ENCODE measurements at regions not wholly inside any gene's neighbourhood (a gene's known extent, or its start where the extent isn't known, plus 50 kb on each side); places are given as distances from the start of the nearest gene placed in this dataset.

- ChIA-PET CTCF (ENCODE audit: partially characterized antibody) (no interaction called here), POLR2A (ENCODE audit: partially characterized antibody) (no interaction called here)
- no peaks in the 10 kb centered on the region for H3K9me3 ChIP-seq (ENCODE audit: control insufficient read depth in 1 of 2, low read length in 2 of 2)
- no peak overlapping the region for H3K4me3 Mint-ChIP-seq
- no peaks in the 10 kb centered on the region for H3K9me3 Mint-ChIP-seq
- no peak overlapping the region for H3K4me3 ChIP-seq (ENCODE audit: low read length in 2 of 2)
- no peaks in the 10 kb centered on the region for H3K36me3 ChIP-seq (ENCODE audit: insufficient read depth, low read length)
- no peaks in the 10 kb centered on the region for H3K4me1 ChIP-seq (ENCODE audit: insufficient read depth, low read length)
- no peaks in the 10 kb centered on the region for H3K27me3 ChIP-seq (ENCODE audit: insufficient read depth, low read length)
- H3K4me1 Mint-ChIP-seq, result no peaks in the 10 kb centered on the region
- H3K36me3 Mint-ChIP-seq, result no peaks in the 10 kb centered on the region
- no peak for DNase-seq
- no peak overlapping the region for H3K27ac Mint-ChIP-seq
- no peak overlapping the region for H3K27ac ChIP-seq (ENCODE audit: low read depth, low read length)
- peaks cover under 1 to 1% of the 10 kb centered on the region in 2 donors for H3K27me3 Mint-ChIP-seq
- intact Hi-C loops (cut with micrococcal nuclease), result no loop called here
These were observed 247.4 kb upstream of the CHRNA7 start for GRCh38 chr15:31782951-31783350.

DNA sequence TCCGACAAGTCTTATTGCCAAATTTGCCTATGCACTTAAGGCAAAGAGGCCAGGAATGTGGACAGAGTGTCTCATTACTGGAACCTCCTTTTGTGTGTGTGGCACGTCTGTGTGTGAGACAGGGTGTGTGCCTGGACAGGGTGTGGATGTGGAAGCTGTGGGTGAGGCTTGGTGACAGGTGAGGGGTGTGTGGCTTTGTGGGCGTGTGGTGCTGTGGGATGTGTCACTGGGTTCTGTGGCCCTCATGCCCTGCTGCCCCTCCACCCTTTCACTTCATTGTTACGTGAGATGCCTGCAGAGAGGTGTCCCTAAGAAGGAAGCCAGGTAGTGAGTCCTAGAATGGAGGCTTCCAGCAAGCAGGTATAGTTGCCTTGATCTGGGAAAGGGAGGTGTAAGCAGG lies 244.0 kb upstream of the CHRNA7 start:
- no peaks in the 10 kb centered on the region for H3K27me3 ChIP-seq (ENCODE audit: insufficient read depth, low read length)
- Mint-ChIP-seq H3K36me3 (no peaks in the 10 kb centered on the region), H3K27me3 (no peaks in the 10 kb centered on the region), H3K4me3 (no peak overlapping the region), H3K9me3 (no peaks in the 10 kb centered on the region), H3K27ac (no peak overlapping the region), H3K4me1 (no peaks in the 10 kb centered on the region)
- intact Hi-C loops (cut with micrococcal nuclease), result no loop called here
- DNase-seq, result no peak
- H3K27ac ChIP-seq (ENCODE audit: low read depth, low read length), result no peak overlapping the region
- ChIA-PET POLR2A (ENCODE audit: partially characterized antibody) (no interaction called here), CTCF (ENCODE audit: partially characterized antibody) (no interaction called here)
- H3K36me3 ChIP-seq (ENCODE audit: insufficient read depth, low read length), result no peaks in the 10 kb centered on the region
- no peaks in the 10 kb centered on the region for H3K9me3 ChIP-seq (ENCODE audit: control insufficient read depth in 1 of 2, low read length in 2 of 2)
- H3K4me1 ChIP-seq (ENCODE audit: insufficient read depth, low read length), result no peaks in the 10 kb centered on the region
- H3K4me3 ChIP-seq (ENCODE audit: low read length in 2 of 2), result no peak overlapping the region

DNA sequence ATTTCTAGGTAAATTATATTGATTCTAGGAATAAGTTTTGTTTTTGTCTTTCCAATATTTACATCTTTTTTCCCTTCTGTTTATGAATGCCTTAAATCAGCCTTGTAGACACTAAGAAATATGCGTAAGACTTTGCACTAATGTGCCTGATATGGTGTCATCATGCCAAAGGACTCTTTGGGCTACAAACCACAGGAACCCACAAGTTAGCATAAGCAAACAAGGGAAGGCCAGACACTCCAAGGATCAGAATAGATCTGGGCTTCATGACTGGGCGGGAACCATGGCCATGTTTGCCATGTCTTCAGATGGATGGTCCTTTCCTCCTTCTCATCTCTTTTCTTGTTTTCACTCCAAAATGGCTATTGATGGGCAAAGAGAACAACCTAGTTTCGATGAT lies 242.2 kb upstream of the CHRNA7 start:
- CTCF ChIA-PET (ENCODE audit: partially characterized antibody), result no interaction called here
- H3K4me1 ChIP-seq (ENCODE audit: insufficient read depth, low read length), result no peaks in the 10 kb centered on the region
- H3K27ac ChIP-seq (ENCODE audit: low read depth, low read length), result no peak overlapping the region
- no peaks in the 10 kb centered on the region for H3K4me1 Mint-ChIP-seq
- no peaks in the 10 kb centered on the region for H3K9me3 ChIP-seq (ENCODE audit: control insufficient read depth in 1 of 2, low read length in 2 of 2)
- peaks cover 0 to 2% of the 10 kb centered on the region in 2 donors for H3K27me3 Mint-ChIP-seq
- H3K27me3 ChIP-seq (ENCODE audit: insufficient read depth, low read length), result no peaks in the 10 kb centered on the region
- no peaks in the 10 kb centered on the region for H3K36me3 ChIP-seq (ENCODE audit: insufficient read depth, low read length)
- DNase-seq, result no peak
- H3K9me3 Mint-ChIP-seq, result no peaks in the 10 kb centered on the region
- H3K4me3 Mint-ChIP-seq, result no peak overlapping the region
- H3K4me3 ChIP-seq (ENCODE audit: low read length in 2 of 2), result no peak overlapping the region
- intact Hi-C loops (cut with micrococcal nuclease), result no loop called here
- H3K36me3 Mint-ChIP-seq, result no peaks in the 10 kb centered on the region
- no peak overlapping the region for H3K27ac Mint-ChIP-seq
- POLR2A ChIA-PET (ENCODE audit: partially characterized antibody), result interaction anchor here (0.6 kb wide), 1 partner anchor 1200 kb away, joined by 3 read pairs; no protein-coding TSS in a partner anchor

DNA sequence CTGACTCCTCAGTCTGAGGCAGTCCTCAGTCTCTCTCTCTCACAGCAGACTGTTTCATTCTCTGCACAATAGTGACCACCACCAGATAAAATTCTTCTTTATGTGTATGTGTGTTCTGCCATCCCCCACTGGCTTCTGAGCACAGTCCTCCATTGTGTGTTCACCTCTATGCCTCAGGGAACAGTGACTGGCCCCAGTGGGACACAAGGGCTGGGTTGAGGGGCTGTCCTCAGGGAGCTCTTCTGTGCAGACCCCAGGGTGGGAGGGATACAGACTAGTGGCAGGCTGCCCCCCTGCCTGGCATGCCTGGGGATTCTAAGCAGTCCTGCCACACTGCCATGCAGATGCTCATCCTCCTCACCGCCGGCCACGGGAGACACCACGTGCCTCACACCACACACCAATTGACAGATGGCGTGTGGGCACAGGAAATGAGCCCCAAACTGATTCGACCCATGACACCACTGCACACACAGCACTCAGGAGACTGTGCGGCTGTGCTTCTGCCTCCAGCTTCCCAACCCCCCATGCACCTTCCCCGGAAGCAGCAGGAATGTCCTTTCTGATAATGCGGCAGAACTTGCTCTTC lies 237.6 kb upstream of the CHRNA7 start:
- Mint-ChIP-seq H3K27me3 (peaks cover 1 to 7% of the 10 kb centered on the region in 2 donors), H3K4me3 (no peak overlapping the region), H3K27ac (no peak overlapping the region), H3K4me1 (no peaks in the 10 kb centered on the region), H3K9me3 (no peaks in the 10 kb centered on the region), H3K36me3 (no peaks in the 10 kb centered on the region)
- no peak for DNase-seq
- no peaks in the 10 kb centered on the region for H3K4me1 ChIP-seq (ENCODE audit: insufficient read depth, low read length)
- intact Hi-C loops (cut with micrococcal nuclease), result no loop called here
- ChIA-PET POLR2A (ENCODE audit: partially characterized antibody) (no interaction called here), CTCF (ENCODE audit: partially characterized antibody) (no interaction called here)
- no peaks in the 10 kb centered on the region for H3K36me3 ChIP-seq (ENCODE audit: insufficient read depth, low read length)
- no peak overlapping the region for H3K4me3 ChIP-seq (ENCODE audit: low read length in 2 of 2)
- H3K27ac ChIP-seq (ENCODE audit: low read depth, low read length), result no peak overlapping the region
- H3K27me3 ChIP-seq (ENCODE audit: insufficient read depth, low read length), result no peaks in the 10 kb centered on the region
- H3K9me3 ChIP-seq (ENCODE audit: control insufficient read depth in 1 of 2, low read length in 2 of 2), result no peaks in the 10 kb centered on the region

- ChIA-PET POLR2A (ENCODE audit: partially characterized antibody) (no interaction called here), CTCF (ENCODE audit: partially characterized antibody) (interaction anchor here (0.7 kb wide), 1 partner anchor 38 kb away, joined by 3 read pairs; no protein-coding TSS in a partner anchor)
- Mint-ChIP-seq H3K27ac (no peak overlapping the region), H3K4me3 (no peak overlapping the region), H3K9me3 (no peaks in the 10 kb centered on the region), H3K36me3 (no peaks in the 10 kb centered on the region), H3K4me1 (no peaks in the 10 kb centered on the region), H3K27me3 (peaks cover 1 to 8% of the 10 kb centered on the region in 2 donors)
- Histone ChIP-seq H3K4me1 (ENCODE audit: insufficient read depth, low read length) (no peaks in the 10 kb centered on the region), H3K4me3 (ENCODE audit: low read length in 2 of 2) (no peak overlapping the region), H3K9me3 (ENCODE audit: control insufficient read depth in 1 of 2, low read length in 2 of 2) (no peaks in the 10 kb centered on the region), H3K27ac (ENCODE audit: low read depth, low read length) (no peak overlapping the region), H3K27me3 (ENCODE audit: insufficient read depth, low read length) (no peaks in the 10 kb centered on the region), H3K36me3 (ENCODE audit: insufficient read depth, low read length) (no peaks in the 10 kb centered on the region)
- no peak for DNase-seq
- intact Hi-C loops (cut with micrococcal nuclease), result no loop called here
These were observed 231.0 kb upstream of the CHRNA7 start for GRCh38 chr15:31799319-31799714.

DNA sequence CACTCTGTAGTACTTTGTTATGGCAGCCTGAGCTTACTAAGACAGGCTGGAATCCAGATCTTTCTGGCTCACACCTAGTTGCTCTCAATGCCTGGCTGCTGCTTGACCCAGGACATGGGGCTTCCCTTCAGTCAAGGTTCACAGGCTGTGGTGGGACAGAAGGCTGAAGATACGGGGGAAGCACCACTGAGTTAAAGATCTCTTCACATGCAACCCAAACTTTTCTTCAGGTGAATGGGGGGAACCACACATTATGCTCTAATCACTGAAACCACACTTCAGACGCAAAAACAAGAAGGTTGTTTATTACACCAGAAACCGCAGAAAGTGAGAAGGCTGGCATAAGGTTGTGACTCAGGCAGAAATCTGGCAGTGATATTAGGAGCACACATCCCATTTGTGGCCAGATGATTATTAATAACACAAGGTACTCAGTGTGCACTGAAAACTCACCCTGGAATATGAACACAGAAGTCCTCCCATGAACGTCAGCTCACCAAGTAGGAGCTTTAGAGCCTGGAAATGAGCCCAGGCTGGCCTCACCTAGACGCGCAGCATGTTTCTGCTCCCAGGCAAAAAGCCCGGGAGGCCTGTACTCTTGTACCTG lies 230.5 kb upstream of the CHRNA7 start:
- H3K4me3 Mint-ChIP-seq, result no peak overlapping the region
- no peak overlapping the region for H3K27ac Mint-ChIP-seq
- Histone ChIP-seq H3K4me3 (ENCODE audit: low read length in 2 of 2) (no peak overlapping the region), H3K27me3 (ENCODE audit: insufficient read depth, low read length) (no peaks in the 10 kb centered on the region), H3K36me3 (ENCODE audit: insufficient read depth, low read length) (no peaks in the 10 kb centered on the region), H3K27ac (ENCODE audit: low read depth, low read length) (no peak overlapping the region), H3K9me3 (ENCODE audit: control insufficient read depth in 1 of 2, low read length in 2 of 2) (no peaks in the 10 kb centered on the region), H3K4me1 (ENCODE audit: insufficient read depth, low read length) (no peaks in the 10 kb centered on the region)
- ChIA-PET CTCF (ENCODE audit: partially characterized antibody) (interaction anchor here (0.7 kb wide), 1 partner anchor 38 kb away, joined by 3 read pairs; no protein-coding TSS in a partner anchor), POLR2A (ENCODE audit: partially characterized antibody) (no interaction called here)
- peaks cover 1 to 8% of the 10 kb centered on the region in 2 donors for H3K27me3 Mint-ChIP-seq
- H3K4me1 Mint-ChIP-seq, result no peaks in the 10 kb centered on the region
- DNase-seq, result no peak
- intact Hi-C loops (cut with micrococcal nuclease), result no loop called here
- H3K9me3 Mint-ChIP-seq, result no peaks in the 10 kb centered on the region
- H3K36me3 Mint-ChIP-seq, result no peaks in the 10 kb centered on the region

- H3K27ac ChIP-seq (ENCODE audit: low read depth, low read length), result no peak overlapping the region
- CTCF ChIA-PET (ENCODE audit: partially characterized antibody), result no interaction called here
- H3K4me3 ChIP-seq (ENCODE audit: low read length in 2 of 2), result no peak overlapping the region
- H3K4me3 Mint-ChIP-seq, result no peak overlapping the region
- no peak for DNase-seq
- H3K9me3 Mint-ChIP-seq, result no peaks in the 10 kb centered on the region
- H3K27me3 ChIP-seq (ENCODE audit: insufficient read depth, low read length), result no peaks in the 10 kb centered on the region
- H3K27ac Mint-ChIP-seq, result no peak overlapping the region
- POLR2A ChIA-PET (ENCODE audit: partially characterized antibody), result no interaction called here
- H3K4me1 Mint-ChIP-seq, result no peaks in the 10 kb centered on the region
- H3K36me3 ChIP-seq (ENCODE audit: insufficient read depth, low read length), result no peaks in the 10 kb centered on the region
- H3K4me1 ChIP-seq (ENCODE audit: insufficient read depth, low read length), result no peaks in the 10 kb centered on the region
- intact Hi-C loops (cut with micrococcal nuclease), result no loop called here
- H3K36me3 Mint-ChIP-seq, result no peaks in the 10 kb centered on the region
- H3K9me3 ChIP-seq (ENCODE audit: control insufficient read depth in 1 of 2, low read length in 2 of 2), result no peaks in the 10 kb centered on the region
- peaks cover 1 to 8% of the 10 kb centered on the region in 2 donors for H3K27me3 Mint-ChIP-seq
These were observed 229.2 kb upstream of the CHRNA7 start for GRCh38 chr15:31801152-31801551.
